B cell (primary cell): ENCODE measurements at regions not wholly inside any gene's neighbourhood (a gene's known extent, or its start where the extent isn't known, plus 50 kb on each side); places are given as distances from the start of the nearest gene placed in this dataset.

Experiments used
- CTCF ChIP-seq: fragments of 200-600 bp; IDR thresholded peaks from one replicate; pipeline ENCODE4 v1.8.0; 2022; ENCODE audit warnings: antibody characterized with exemption, mild to moderate bottlenecking
- EZH2 ChIP-seq: IDR thresholded peaks from 2 replicates; pipeline ENCODE4 v1.6.1; 2012; ENCODE audit warnings: borderline replicate concordance, low read depth, mild to moderate bottlenecking, moderate library complexity, low read length; ENCODE audit not compliant: insufficient read depth, poor library complexity, severe bottlenecking

- TF ChIP-seq CTCF = no peak
- TF ChIP-seq EZH2 = no peak
Observed at GRCh38 chr19:30936276-30936675, 413.0 kb downstream of the TSHZ3 start.
